PC-3 (cell line): ENCODE measurements at regions not wholly inside any gene's neighbourhood (a gene's known extent, or its start where the extent isn't known, plus 50 kb on each side); places are given as distances from the start of the nearest gene placed in this dataset.
A peak's percentile ranks its signal among the peaks of the same experiment; 100 is the strongest.

Experiments
- ATAC-seq: fragments of 200-7000 bp; cut with Tn5 transposase; 2 replicates; pipeline ENCODE4 v1.9.1; 2020; ENCODE audit warnings: mild to moderate bottlenecking, moderate library complexity
- BruUV-seq: library from RNA; stranded (reverse); fragments of 400-500 nt; replicated peaks from 2 replicates; lab custom pipeline; 2021; lab: Mats Ljungman, UMichigan
- CTCF ChIA-PET: fragments of 300-600 bp; sonication (Branson Sonifier 250); formaldehyde crosslinking; loops from one replicate; lab custom pipeline; 2022; ENCODE audit warnings: antibody characterized with exemption; lab: Charles Lee
- POLR2A ChIA-PET: fragments of 300-600 bp; sonication (Branson Sonifier 250); formaldehyde crosslinking; loops from one replicate; lab custom pipeline; 2022; ENCODE audit warnings: antibody characterized with exemption; ENCODE audit not compliant: unreplicated experiment; lab: Charles Lee
- DNase-seq: peaks from one replicate; pipeline ENCODE4 v3.0.0-alpha.2; 2015
- H2AFZ ChIP-seq: fragments of 300-600 bp; sonication (generic); 2 replicates; pipeline ENCODE4 v1.6.0; 2016; ENCODE audit warnings: antibody characterized with exemption, low read length
- H3F3A ChIP-seq: fragments of 300-600 bp; sonication (generic); one replicate; pipeline ENCODE4 v1.6.0; 2017; ENCODE audit warnings: antibody characterized with exemption, low read length, control low read depth, mild to moderate bottlenecking; ENCODE audit not compliant: unreplicated experiment
- H3K27ac ChIP-seq: fragments of 300-600 bp; sonication (generic); 2 replicates; pipeline ENCODE4 v1.5.1; 2016; ENCODE audit warnings: mild to moderate bottlenecking, low read length
- H3K27me3 ChIP-seq: fragments of 300-600 bp; sonication (generic); 2 replicates; pipeline ENCODE4 v1.6.1; 2016; ENCODE audit warnings: low read length, mixed read lengths
- H3K36me3 ChIP-seq: fragments of 300-600 bp; sonication (generic); 2 replicates; pipeline ENCODE4 v1.6.1; 2016; ENCODE audit warnings: low read depth, mixed run types, low read length, mixed read lengths
- H3K4me1 ChIP-seq: fragments of 300-600 bp; sonication (generic); 2 replicates; pipeline ENCODE4 v1.5.1; 2016; ENCODE audit warnings: low read length; ENCODE audit not compliant: insufficient read depth
- H3K4me2 ChIP-seq: fragments of 300-600 bp; sonication (generic); 2 replicates; pipeline ENCODE4 v1.6.0; 2016; ENCODE audit warnings: low read length
- H3K4me3 ChIP-seq: fragments of 300-600 bp; sonication (generic); 2 replicates; pipeline ENCODE4 v1.5.1; 2016; ENCODE audit warnings: mild to moderate bottlenecking, low read length, mixed read lengths
- H3K79me2 ChIP-seq: fragments of 300-600 bp; sonication (generic); 2 replicates; pipeline ENCODE4 v1.6.1; 2017; ENCODE audit warnings: low read length, mixed read lengths
- H3K9ac ChIP-seq: fragments of 300-600 bp; sonication (generic); 2 replicates; pipeline ENCODE4 v1.6.0; 2016; ENCODE audit warnings: mild to moderate bottlenecking, low read length
- H3K9me2 ChIP-seq: fragments of 300-600 bp; sonication (generic); replicated peaks from 2 replicates; pipeline ENCODE4 v1.6.1; 2016; ENCODE audit warnings: mixed run types, low read length, mixed read lengths
- H3K9me3 ChIP-seq: fragments of 300-600 bp; sonication (generic); 2 replicates; pipeline ENCODE4 v1.6.1; 2016; ENCODE audit warnings: low read length, mixed read lengths
- H4K20me1 ChIP-seq: fragments of 300-600 bp; sonication (generic); 2 replicates; pipeline ENCODE4 v1.6.1; 2016; ENCODE audit warnings: low read length, mixed read lengths
- CTCF ChIP-seq: fragments of 300-600 bp; sonication (generic); conservative IDR thresholded peaks from 2 replicates; pipeline ENCODE4 v1.5.1; 2017; ENCODE audit warnings: antibody characterized with exemption, low read depth, mild to moderate bottlenecking, low read length
- EZH2 ChIP-seq: fragments of 300-600 bp; sonication (generic); IDR thresholded peaks from one replicate; pipeline ENCODE4 v1.6.1; 2017; ENCODE audit warnings: antibody characterized with exemption, mild to moderate bottlenecking, low read length; ENCODE audit not compliant: unreplicated experiment
- EZH2phosphoT487 ChIP-seq: fragments of 300-600 bp; sonication (generic); IDR thresholded peaks from 2 replicates; pipeline ENCODE4 v1.6.1; 2018; ENCODE audit warnings: mild to moderate bottlenecking, antibody characterized with exemption, low read length, borderline replicate concordance
- intact Hi-C: fragments of 100-400 bp; cut with micrococcal nuclease; formaldehyde crosslinking; loops from 2 replicates; pipeline ENCODE4 v1.9.0; 2023

GRCh38 chr3:16793321-16793720 lies 91.4 kb upstream of the PLCL2 start:
- ATAC-seq = no peak
- no peaks in the 10 kb centered on the region for H3F3A ChIP-seq
- BruUV-seq = no TSS peak
- no peaks in the 10 kb centered on the region for H4K20me1 ChIP-seq
- intact Hi-C loops = no loop called here
- H2AFZ ChIP-seq = no peak overlapping the region
- 0 out of 2 replicates have a peak, but pooled peaks cover 3% of the 10 kb centered on the region for H3K4me1 ChIP-seq
- H3K27ac ChIP-seq = no peak overlapping the region
- H3K9me3 ChIP-seq = no peaks in the 10 kb centered on the region
- no peaks in the 10 kb centered on the region for H3K9me2 ChIP-seq
- no peaks in the 10 kb centered on the region for H3K79me2 ChIP-seq
- H3K27me3 ChIP-seq = no peaks in the 10 kb centered on the region
- no peak overlapping the region for H3K9ac ChIP-seq
- H3K4me3 ChIP-seq = no peak overlapping the region
- H3K36me3 ChIP-seq = no peaks in the 10 kb centered on the region
- H3K4me2 ChIP-seq = no peak overlapping the region
- ChIA-PET POLR2A (no interaction called here), CTCF (no interaction called here)
- no peak for TF ChIP-seq EZH2phosphoT487
- no peak for TF ChIP-seq CTCF
- no peak for TF ChIP-seq EZH2
- no peak for DNase-seq

DNA sequence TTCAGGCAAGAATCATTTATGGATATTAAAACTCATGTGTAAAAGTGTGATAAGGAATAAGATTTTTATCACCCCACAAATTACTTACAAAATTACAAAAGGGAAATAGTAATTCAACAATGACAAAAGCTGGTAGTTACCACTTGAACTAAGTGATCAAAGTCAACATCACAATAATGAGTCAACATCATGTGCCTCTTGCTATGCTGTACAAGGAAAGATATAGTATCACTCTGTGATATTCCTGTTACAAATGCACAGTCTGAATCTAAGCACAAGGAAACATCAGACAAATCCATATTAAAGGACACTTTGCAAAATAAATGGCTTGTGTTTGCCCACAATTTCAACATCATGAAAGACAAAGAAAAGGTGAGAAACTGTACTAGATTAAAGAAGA lies 90.5 kb upstream of the PLCL2 start:
- CTCF ChIA-PET = no interaction called here
- DNase-seq = peak; percentile 32
- no TSS peak for BruUV-seq

More for the DNA sequence above, 90.5 kb upstream of the PLCL2 start:
- Histone ChIP-seq H3K9me3 (no peaks in the 10 kb centered on the region), H3K9me2 (no peaks in the 10 kb centered on the region), H3K27me3 (no peaks in the 10 kb centered on the region), H3K79me2 (no peaks in the 10 kb centered on the region), H3K4me2 (no peak overlapping the region), H3K27ac (no peak overlapping the region), H3F3A (no peaks in the 10 kb centered on the region), H3K4me1 (0 out of 2 replicates have a peak, but pooled peaks cover 3% of the 10 kb centered on the region), H3K36me3 (no peaks in the 10 kb centered on the region), H4K20me1 (no peaks in the 10 kb centered on the region), H3K9ac (no peak overlapping the region), H2AFZ (no peak overlapping the region), H3K4me3 (no peak overlapping the region)
- intact Hi-C loops = no loop called here
- no peak for TF ChIP-seq EZH2
- no peak for TF ChIP-seq EZH2phosphoT487
- no peak for TF ChIP-seq CTCF
- peak; percentile 87 for ATAC-seq
- POLR2A ChIA-PET = no interaction called here
